A673 (cell line): ENCODE measurements at regions not wholly inside any gene's neighbourhood (a gene's known extent, or its start where the extent isn't known, plus 50 kb on each side); places are given as distances from the start of the nearest gene placed in this dataset.
"Not testable (repeated sequence)": the region's sequence is repeated elsewhere in the genome, so short reads cannot be mapped to it uniquely, and the experiment has no call there.

Source experiments
- BruUV-seq: library from RNA; stranded (reverse); fragments of 400-500 nt; replicated peaks from 2 replicates; lab custom pipeline; 2021; lab: Mats Ljungman, UMichigan
- CTCF ChIA-PET: fragments of 300-600 bp; sonication (Branson Sonifier 250); formaldehyde crosslinking; loops from one replicate; lab custom pipeline; 2022; ENCODE audit warnings: antibody characterized with exemption; lab: Charles Lee
- POLR2A ChIA-PET: fragments of 300-600 bp; sonication (Branson Sonifier 250); formaldehyde crosslinking; loops from one replicate; lab custom pipeline; 2022; ENCODE audit warnings: antibody characterized with exemption; ENCODE audit not compliant: low non-redundant PET; lab: Charles Lee
- DNase-seq: peaks from one replicate; pipeline ENCODE4 v3.0.0-alpha.2; 2015; ENCODE audit warnings: low spot score
- H3K27ac ChIP-seq: fragments of 200-600 bp; sonication (generic); 2 replicates; pipeline ENCODE4 v1.5.1; 2016; ENCODE audit warnings: mixed run types, low read depth, mild to moderate bottlenecking, mixed read lengths, antibody characterized with exemption, low read length; ENCODE audit not compliant: poor library complexity, severe bottlenecking
- H3K27me3 ChIP-seq: fragments of 200-600 bp; sonication (generic); replicated peaks from 2 replicates; pipeline ENCODE4 v1.6.1; 2017; ENCODE audit warnings: mixed run types, low read depth, mild to moderate bottlenecking, mixed read lengths, antibody characterized with exemption, low read length; ENCODE audit not compliant: insufficient read depth, poor library complexity
- H3K36me3 ChIP-seq: fragments of 200-600 bp; sonication (generic); 2 replicates; pipeline ENCODE4 v1.6.1; 2016; ENCODE audit warnings: mixed run types, mild to moderate bottlenecking, mixed read lengths, antibody characterized with exemption, low read length; ENCODE audit not compliant: insufficient read depth, poor library complexity, severe bottlenecking
- H3K4me1 ChIP-seq: fragments of 200-600 bp; sonication (generic); 2 replicates; pipeline ENCODE4 v1.6.1; 2017; ENCODE audit warnings: mixed run types, mild to moderate bottlenecking, mixed read lengths, antibody characterized with exemption, low read length; ENCODE audit not compliant: insufficient read depth, poor library complexity, severe bottlenecking
- H3K4me3 ChIP-seq: fragments of 200-600 bp; sonication (generic); 2 replicates; pipeline ENCODE4 v1.5.1; 2016; ENCODE audit warnings: low read depth, mixed run types, mild to moderate bottlenecking, mixed read lengths, low read length; ENCODE audit not compliant: poor library complexity, severe bottlenecking
- H3K9me3 ChIP-seq: fragments of 200-600 bp; sonication (generic); 2 replicates; pipeline ENCODE4 v1.6.1; 2016; ENCODE audit warnings: mixed run types, low read depth, mild to moderate bottlenecking, mixed read lengths, antibody characterized with exemption, low read length; ENCODE audit not compliant: poor library complexity, severe bottlenecking
- CTCF ChIP-seq: fragments of 300-800, 200-600 bp; sonication (generic); conservative IDR thresholded peaks from 2 replicates; pipeline ENCODE4 v1.5.1; 2017; ENCODE audit warnings: low read depth, mild to moderate bottlenecking, antibody characterized with exemption, low read length, moderate library complexity, mixed read lengths
- EZH2 ChIP-seq: fragments of 200-600 bp; sonication (generic); IDR thresholded peaks from 2 replicates; pipeline ENCODE4 v1.6.1; 2017; ENCODE audit warnings: borderline replicate concordance, low read depth, mild to moderate bottlenecking, mixed read lengths, antibody characterized with exemption, low read length; ENCODE audit not compliant: poor library complexity, severe bottlenecking
- intact Hi-C: fragments of 100-400 bp; cut with micrococcal nuclease; formaldehyde crosslinking; loops from one replicate; pipeline ENCODE4 v1.10.0; 2022; ENCODE audit not compliant: unreplicated experiment

- Histone ChIP-seq H3K27me3 (no peaks in the 10 kb centered on the region), H3K27ac (no peak overlapping the region)
- intact Hi-C loops: no loop called here
These were observed 194.2 kb upstream of the ZNF184 start for GRCh38 chr6:27667016-27667656.

GRCh38 chr6:27662769-27663168 is 189.9 kb upstream of the ZNF184 start:
- Histone ChIP-seq H3K27me3 (no peaks in the 10 kb centered on the region), H3K4me1 (no peaks in the 10 kb centered on the region), H3K36me3 (no peaks in the 10 kb centered on the region), H3K9me3 (no peaks in the 10 kb centered on the region), H3K4me3 (no peak overlapping the region), H3K27ac (no peak overlapping the region)
- TF ChIP-seq CTCF (no peak), EZH2 (no peak)
- no peak for DNase-seq
- intact Hi-C loops: no loop called here
- CTCF ChIA-PET: no interaction called here
- POLR2A ChIA-PET: no interaction called here
- no TSS peak for BruUV-seq

More at GRCh38 chr6:27667016-27667656, 194.2 kb upstream of the ZNF184 start:
- H3K4me1 ChIP-seq: peaks cover 6% of the 10 kb centered on the region
- TF ChIP-seq EZH2: no peak
- TF ChIP-seq CTCF: no peak
- no TSS peak for BruUV-seq
- H3K9me3 ChIP-seq: no peaks in the 10 kb centered on the region
- POLR2A ChIA-PET: no interaction called here
- peak overlapping the region; percentile 52 for H3K4me3 ChIP-seq
- H3K36me3 ChIP-seq: no peaks in the 10 kb centered on the region
- DNase-seq: peak; percentile 52
- CTCF ChIA-PET: interaction anchor here (1.1 kb wide), 1 partner anchor 85 kb away, joined by 3 read pairs; no protein-coding TSS in a partner anchor

GRCh38 chr6:27662212-27662611 is 189.3 kb upstream of the ZNF184 start:
- H3K27me3 ChIP-seq, H3K36me3 ChIP-seq, intact Hi-C loops, H3K4me3 ChIP-seq, POLR2A ChIA-PET, BruUV-seq, H3K27ac ChIP-seq, CTCF ChIA-PET, DNase-seq, H3K4me1 ChIP-seq, H3K9me3 ChIP-seq: not testable (repeated sequence)

DNA sequence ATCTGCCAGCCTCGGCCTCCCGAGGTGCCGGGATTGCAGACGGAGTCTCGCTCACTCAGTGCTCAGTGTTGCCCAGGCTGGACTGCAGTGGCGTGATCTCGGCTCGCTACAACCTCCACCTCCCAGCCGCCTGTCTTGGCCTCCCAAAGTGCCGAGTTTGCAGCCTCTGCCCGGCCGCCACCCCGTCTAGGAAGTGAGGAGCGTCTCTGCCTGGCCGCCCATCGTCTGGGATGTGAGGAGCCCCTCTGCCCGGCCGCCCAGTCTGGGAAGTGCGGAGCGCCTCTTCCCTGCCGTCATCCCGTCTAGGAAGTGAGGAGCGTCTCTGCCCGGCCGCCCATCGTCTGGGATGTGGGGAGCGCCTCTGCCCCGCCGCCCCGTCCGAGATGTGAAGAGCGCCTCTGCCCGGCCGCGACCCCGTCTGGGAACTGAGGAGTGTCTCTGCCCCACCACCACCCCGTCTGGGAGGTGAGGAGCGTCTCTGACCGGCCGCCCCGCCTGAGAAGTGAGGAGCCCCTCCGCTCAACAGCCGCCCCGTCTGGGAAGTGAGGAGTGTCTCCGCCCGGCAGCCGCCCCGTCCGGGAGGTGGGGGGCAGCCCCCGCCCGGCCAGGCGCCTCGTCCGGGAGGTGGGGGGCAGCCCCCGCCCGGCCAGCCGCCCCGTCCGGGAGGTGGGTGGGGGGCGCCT is 180.4 kb upstream of the ZNF184 start:
- H3K27me3 ChIP-seq, H3K4me1 ChIP-seq, CTCF ChIA-PET, intact Hi-C loops, H3K36me3 ChIP-seq, BruUV-seq, H3K27ac ChIP-seq, DNase-seq, H3K4me3 ChIP-seq, H3K9me3 ChIP-seq, POLR2A ChIA-PET: not testable (repeated sequence)
